HG03196 (cell line): ENCODE measurements at regions not wholly inside any gene's neighbourhood (a gene's known extent, or its start where the extent isn't known, plus 50 kb on each side); places are given as distances from the start of the nearest gene placed in this dataset.
A peak's percentile ranks its signal among the peaks of the same experiment; 100 is the strongest.

ENCODE experiments used
- ATAC-seq: cut with Tn5 transposase; IDR thresholded peaks from one replicate; pipeline ENCODE4 v1.9.1; 2021; ENCODE audit not compliant: unreplicated experiment

GRCh38 chr1:185581961-185582725 is 152.0 kb upstream of the HMCN1 start:
- no peak for ATAC-seq

GRCh38 chr1:185581020-185581419 is 153.2 kb upstream of the HMCN1 start:
- no peak for ATAC-seq

- no peak for ATAC-seq
Observed at GRCh38 chr1:185578293-185578692, 155.9 kb upstream of the HMCN1 start.

GRCh38 chr1:185574139-185574875 is 159.9 kb upstream of the HMCN1 start:
- no peak for ATAC-seq

GRCh38 chr1:185573677-185574076 is 160.5 kb upstream of the HMCN1 start:
- ATAC-seq, result no peak

- ATAC-seq, result no peak
Observed at GRCh38 chr1:185573162-185573561, 161.0 kb upstream of the HMCN1 start.

GRCh38 chr1:185570962-185571361 is 163.2 kb upstream of the HMCN1 start:
- no peak for ATAC-seq

- no peak for ATAC-seq
Observed at GRCh38 chr1:185568155-185569123, 165.8 kb upstream of the HMCN1 start.

- ATAC-seq, result no peak
Observed at GRCh38 chr1:185567440-185567839, 166.8 kb upstream of the HMCN1 start.

GRCh38 chr1:185566995-185567394 is 167.2 kb upstream of the HMCN1 start:
- ATAC-seq, result no peak

- ATAC-seq, result no peak
Observed at GRCh38 chr1:185565302-185565701, 168.9 kb upstream of the HMCN1 start.

- no peak for ATAC-seq
Observed at GRCh38 chr1:185564816-185565215, 169.4 kb upstream of the HMCN1 start.

- ATAC-seq, result no peak
Observed at GRCh38 chr1:185562461-185563359, 171.5 kb upstream of the HMCN1 start.

GRCh38 chr1:185561629-185562028 is 172.6 kb upstream of the HMCN1 start:
- no peak for ATAC-seq

- no peak for ATAC-seq
Observed at GRCh38 chr1:185560760-185561159, 173.4 kb upstream of the HMCN1 start.

- ATAC-seq, result peak; percentile 93
Observed at GRCh38 chr1:185559684-185560331, 174.4 kb upstream of the HMCN1 start.

- no peak for ATAC-seq
Observed at GRCh38 chr1:185559151-185559550, 175.0 kb upstream of the HMCN1 start.

GRCh38 chr1:185556561-185556960 is 177.6 kb upstream of the HMCN1 start:
- ATAC-seq, result no peak

- no peak for ATAC-seq
Observed at GRCh38 chr1:185555743-185556142, 178.4 kb upstream of the HMCN1 start.

- ATAC-seq, result no peak
Observed at GRCh38 chr1:185551008-185551407, 183.2 kb upstream of the HMCN1 start.
